Esophagus (tissue), 2 donors: ENCODE measurements at regions not wholly inside any gene's neighbourhood (a gene's known extent, or its start where the extent isn't known, plus 50 kb on each side); places are given as distances from the start of the nearest gene placed in this dataset.

ENCODE experiments used
- H3K27ac ChIP-seq, 2 donors: one replicate each; pipeline ENCODE4 v1.5.1; 2013; ENCODE audit warnings: low read depth in 2 of 2, mild to moderate bottlenecking in 2 of 2, inconsistent platforms in 1 of 2, low read length in 1 of 2, moderate library complexity in 1 of 2
- H3K27me3 ChIP-seq, 2 donors: one replicate each; pipeline ENCODE4 v1.6.1; 2013; ENCODE audit warnings: low read length in 2 of 2, control low read depth in 1 of 2, mild to moderate bottlenecking in 1 of 2; ENCODE audit not compliant: insufficient read depth in 2 of 2, control insufficient read depth in 1 of 2
- H3K36me3 ChIP-seq, 2 donors: one replicate each; pipeline ENCODE4 v1.6.1; 2013; ENCODE audit warnings: low read length in 1 of 2; ENCODE audit not compliant: control insufficient read depth in 2 of 2, insufficient read depth in 2 of 2
- H3K4me1 ChIP-seq, 2 donors: one replicate each; pipeline ENCODE4 v1.6.1; 2013; ENCODE audit warnings: low read length in 1 of 2; ENCODE audit not compliant: control insufficient read depth in 2 of 2, insufficient read depth in 2 of 2
- H3K4me3 ChIP-seq, 2 donors: one replicate each; pipeline ENCODE4 v1.5.1; 2013; ENCODE audit warnings: low read length in 2 of 2, mild to moderate bottlenecking in 2 of 2, low read depth in 1 of 2, moderate library complexity in 1 of 2
- H3K9me3 ChIP-seq, 2 donors: one replicate each; pipeline ENCODE4 v1.6.1; 2013; ENCODE audit warnings: mild to moderate bottlenecking in 2 of 2, low read depth in 1 of 2, low read length in 1 of 2, moderate library complexity in 1 of 2; ENCODE audit not compliant: control insufficient read depth in 2 of 2, insufficient read depth in 1 of 2
- WGBS, 2 donors: extraction: QIAGEN DNeasy Blood & Tissue Kit; methylation state at CpG; one replicate each; pipeline ENCODE4 v1.1.7; 2013; 5-methylcytosine and 5-hydroxymethylcytosine counted together
- donor health status: healthy with polysubstance abuse.
- donor health status: Bipolar disorder and iron deficiency.

GRCh38 chr20:39176457-39176856 lies 214.3 kb downstream of the DHX35 start:
- H3K27ac ChIP-seq = no peak overlapping the region
- 84 to 87% methylated on average over 2 of the region's 2 CpGs for WGBS, 2 donors
- H3K9me3 ChIP-seq = no peaks in the 10 kb centered on the region
- H3K4me3 ChIP-seq = no peak overlapping the region
- no peaks in the 10 kb centered on the region for H3K27me3 ChIP-seq
- no peaks in the 10 kb centered on the region for H3K4me1 ChIP-seq
- H3K36me3 ChIP-seq = no peaks in the 10 kb centered on the region

DNA sequence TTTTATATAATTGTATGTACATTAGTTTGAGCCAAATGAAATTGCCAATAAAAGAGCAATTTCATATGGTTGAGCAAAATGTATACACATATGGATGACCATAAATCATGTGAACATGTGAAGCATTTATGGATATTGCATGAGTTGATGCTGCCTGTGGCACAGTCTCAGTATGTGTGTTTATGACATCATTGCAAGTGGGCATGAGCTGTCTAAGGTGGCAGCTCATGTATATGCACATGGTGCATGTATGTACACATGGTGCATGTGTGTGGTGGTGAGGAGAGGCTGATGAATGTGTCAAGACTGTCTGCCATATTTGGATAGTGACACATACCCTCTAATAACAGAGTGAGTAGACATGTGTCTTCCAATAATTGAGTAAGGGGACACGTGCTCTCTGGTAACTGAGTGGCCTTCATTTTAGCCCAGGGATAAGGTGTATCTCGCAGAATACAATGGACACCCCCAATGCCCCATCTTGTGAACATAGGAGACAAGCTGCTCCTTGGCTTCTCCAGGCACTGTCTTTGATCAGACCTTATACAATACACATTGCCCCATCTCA lies 208.8 kb downstream of the DHX35 start:
- WGBS, 2 donors = 79 to 84% methylated on average over 2 of the region's 2 CpGs
- peaks cover 0 to 4% of the 10 kb centered on the region in 2 donors for H3K27me3 ChIP-seq
- H3K36me3 ChIP-seq = no peaks in the 10 kb centered on the region
- H3K27ac ChIP-seq = no peak overlapping the region
- H3K4me3 ChIP-seq = no peak overlapping the region
- no peaks in the 10 kb centered on the region for H3K4me1 ChIP-seq
- H3K9me3 ChIP-seq = no peaks in the 10 kb centered on the region

GRCh38 chr20:39165099-39165498 lies 203.0 kb downstream of the DHX35 start:
- Histone ChIP-seq H3K4me3 (no peak overlapping the region), H3K4me1 (no peaks in the 10 kb centered on the region), H3K36me3 (no peaks in the 10 kb centered on the region), H3K27me3 (peaks cover 0 to 4% of the 10 kb centered on the region in 2 donors), H3K9me3 (no peaks in the 10 kb centered on the region), H3K27ac (no peak overlapping the region)
- 71 to 86% methylated on average over 6 of the region's 6 CpGs for WGBS, 2 donors

GRCh38 chr20:39164642-39165041 lies 202.5 kb downstream of the DHX35 start:
- no peaks in the 10 kb centered on the region for H3K9me3 ChIP-seq
- H3K27ac ChIP-seq = no peak overlapping the region
- no peaks in the 10 kb centered on the region for H3K36me3 ChIP-seq
- H3K4me1 ChIP-seq = no peaks in the 10 kb centered on the region
- H3K27me3 ChIP-seq = peaks cover 0 to 4% of the 10 kb centered on the region in 2 donors
- no peak overlapping the region for H3K4me3 ChIP-seq
- 51 to 59% methylated on average over 2 of the region's 2 CpGs for WGBS, 2 donors

- WGBS, 2 donors = 89 to 96% methylated on average over 1 of the region's 1 CpG
- Histone ChIP-seq H3K27ac (no peak overlapping the region), H3K4me3 (no peak overlapping the region), H3K4me1 (no peaks in the 10 kb centered on the region), H3K27me3 (peaks cover 0 to 3% of the 10 kb centered on the region in 2 donors), H3K9me3 (no peaks in the 10 kb centered on the region), H3K36me3 (no peaks in the 10 kb centered on the region)
These were observed 201.8 kb downstream of the DHX35 start for GRCh38 chr20:39163993-39164392.

GRCh38 chr20:39161900-39162299 lies 199.8 kb downstream of the DHX35 start:
- Histone ChIP-seq H3K27ac (no peak overlapping the region), H3K36me3 (no peaks in the 10 kb centered on the region), H3K27me3 (peaks cover 0 to 4% of the 10 kb centered on the region in 2 donors), H3K4me1 (no peaks in the 10 kb centered on the region), H3K4me3 (no peak overlapping the region), H3K9me3 (no peaks in the 10 kb centered on the region)
- WGBS, 2 donors = 44 to 53% methylated on average over 1 of the region's 1 CpG

DNA sequence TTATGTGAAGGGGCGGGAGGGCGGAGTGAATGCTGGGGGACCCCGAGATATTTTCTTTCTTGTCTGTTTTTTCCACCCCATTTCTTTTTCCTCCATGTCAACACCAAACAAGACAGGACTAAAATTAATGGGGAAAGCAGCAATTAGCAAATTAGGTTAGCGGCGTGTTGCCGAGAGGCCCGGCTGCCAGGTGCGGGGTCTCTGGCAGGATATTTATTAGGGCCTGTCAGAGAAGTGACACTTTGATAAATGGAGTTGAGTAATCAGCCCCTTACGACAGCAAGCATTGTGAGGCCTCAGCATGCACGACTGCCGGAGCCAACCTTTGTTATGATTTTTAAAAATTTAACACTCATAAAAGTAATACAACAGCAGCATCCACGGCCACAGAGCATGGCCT lies 193.8 kb downstream of the DHX35 start:
- Histone ChIP-seq H3K36me3 (no peaks in the 10 kb centered on the region), H3K4me3 (no peak overlapping the region), H3K27ac (no peak overlapping the region), H3K4me1 (no peaks in the 10 kb centered on the region), H3K27me3 (peaks cover 0 to 4% of the 10 kb centered on the region in 2 donors), H3K9me3 (no peaks in the 10 kb centered on the region)
- WGBS, 2 donors = 25 to 38% methylated on average over 12 of the region's 12 CpGs

DNA sequence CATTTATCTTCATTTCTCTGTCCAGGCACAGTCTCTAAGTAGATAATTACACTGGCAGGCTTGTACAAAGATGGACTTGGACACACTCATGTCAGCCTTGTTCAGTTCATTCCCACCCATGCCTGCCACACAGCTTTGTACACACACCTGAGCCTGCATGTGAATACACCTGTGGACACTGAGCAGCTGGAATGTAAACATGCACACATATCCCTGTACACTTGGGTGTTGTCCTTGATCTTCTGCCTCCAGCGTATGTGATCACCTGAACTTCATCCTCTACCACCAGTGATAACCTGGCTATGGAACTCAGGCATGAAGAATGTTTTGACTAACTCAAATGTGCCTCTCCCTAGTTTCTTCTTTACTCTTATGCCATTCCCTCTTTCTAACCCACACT lies 190.6 kb downstream of the DHX35 start:
- Histone ChIP-seq H3K36me3 (no peaks in the 10 kb centered on the region), H3K27me3 (peaks cover 0 to 4% of the 10 kb centered on the region in 2 donors), H3K4me1 (no peaks in the 10 kb centered on the region), H3K9me3 (no peaks in the 10 kb centered on the region), H3K4me3 (no peak overlapping the region), H3K27ac (no peak overlapping the region)
- 75 to 92% methylated on average over 1 of the region's 1 CpG for WGBS, 2 donors

DNA sequence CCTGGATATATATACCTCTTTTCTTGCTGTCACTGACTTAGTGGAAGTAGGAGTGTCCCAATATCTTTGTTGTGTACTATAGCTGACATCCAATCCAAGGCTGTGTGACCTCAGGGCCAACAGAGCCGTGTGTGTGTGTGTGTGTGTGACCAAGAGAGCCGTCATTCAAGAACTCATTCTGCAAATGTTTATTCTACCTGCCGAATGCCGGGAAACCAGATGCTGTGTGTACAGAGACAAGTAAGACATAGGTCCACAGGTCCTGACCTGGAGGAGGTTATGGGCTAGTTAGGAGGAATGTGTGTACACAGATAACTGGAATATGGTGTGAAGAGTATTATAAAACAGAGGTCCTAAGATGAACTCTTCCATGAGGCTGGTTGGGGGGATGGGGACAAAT lies 190.0 kb downstream of the DHX35 start:
- H3K9me3 ChIP-seq = no peaks in the 10 kb centered on the region
- H3K27me3 ChIP-seq = no peaks in the 10 kb centered on the region
- H3K36me3 ChIP-seq = no peaks in the 10 kb centered on the region
- no peaks in the 10 kb centered on the region for H3K4me1 ChIP-seq
- WGBS, 2 donors = 37 to 45% methylated on average over 4 of the region's 4 CpGs
- H3K4me3 ChIP-seq = no peak overlapping the region
- H3K27ac ChIP-seq = no peak overlapping the region

GRCh38 chr20:39150501-39150900 lies 188.4 kb downstream of the DHX35 start:
- no peak overlapping the region for H3K27ac ChIP-seq
- H3K36me3 ChIP-seq = no peaks in the 10 kb centered on the region
- 79% methylated on average over 13 of the region's 13 CpGs for WGBS, 2 donors
- no peak overlapping the region for H3K4me3 ChIP-seq
- no peaks in the 10 kb centered on the region for H3K27me3 ChIP-seq
- H3K9me3 ChIP-seq = no peaks in the 10 kb centered on the region
- no peaks in the 10 kb centered on the region for H3K4me1 ChIP-seq
